ENCODE measurements at regions not wholly inside any gene's neighbourhood (a gene's known extent, or its start where the extent isn't known, plus 50 kb on each side); places are given as distances from the start of the nearest gene placed in this dataset.

GRCh38 chr18:10120622-10121021 is 206.8 kb downstream of the VAPA start:
- TF ChIP-seq EZH2 (IDR thresholded peaks at IDR 0.05; ENCODE audit: low read depth) (no peak), CTCF (conservative IDR thresholded peaks at IDR 0.05) (no peak)
